SK-MEL-5 (cell line): ENCODE measurements at regions not wholly inside any gene's neighbourhood (a gene's known extent, or its start where the extent isn't known, plus 50 kb on each side); places are given as distances from the start of the nearest gene placed in this dataset.
A peak's percentile ranks its signal among the peaks of the same experiment; 100 is the strongest.
"Not testable (repeated sequence)": the region's sequence is repeated elsewhere in the genome, so short reads cannot be mapped to it uniquely, and the experiment has no call there.

Experiments used
- DNase-seq: peaks from one replicate; pipeline ENCODE4 v3.0.0-alpha.2; 2016; ENCODE audit warnings: low read depth, low spot score
- in situ Hi-C: cut with HindIII; loops from 2 replicates; pipeline ENCODE4 v1.10.0; 2016; ENCODE audit warnings: low sequenced_read_pairs, high pct_unique_total_duplicates, low pct_unique_long_range_greater_than_20kb

GRCh38 chr5:85311536-85311935 is 926.9 kb upstream of the EDIL3 start:
- DNase-seq, result no peak
- in situ Hi-C loops, result no loop called here

DNA sequence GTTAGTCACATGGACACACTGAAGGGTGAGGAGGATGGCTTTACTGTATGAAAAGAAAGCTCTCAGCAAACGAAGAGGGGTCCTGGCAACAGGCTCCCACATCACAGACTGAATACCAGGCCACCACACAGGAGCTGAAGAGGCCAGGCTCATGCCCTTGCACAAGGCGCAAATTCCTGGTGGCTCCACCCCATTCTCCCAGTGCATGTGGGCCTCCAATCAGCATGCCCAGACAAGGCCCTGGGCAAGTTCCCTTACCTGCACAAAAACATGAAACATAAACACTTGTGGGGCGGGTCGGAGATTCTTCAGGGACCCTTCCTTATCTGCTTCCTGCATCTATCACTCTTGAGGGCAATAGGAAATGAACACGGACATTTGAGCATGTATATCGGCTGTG is 935.8 kb upstream of the EDIL3 start:
- in situ Hi-C loops, result no loop called here
- DNase-seq, result no peak

DNA sequence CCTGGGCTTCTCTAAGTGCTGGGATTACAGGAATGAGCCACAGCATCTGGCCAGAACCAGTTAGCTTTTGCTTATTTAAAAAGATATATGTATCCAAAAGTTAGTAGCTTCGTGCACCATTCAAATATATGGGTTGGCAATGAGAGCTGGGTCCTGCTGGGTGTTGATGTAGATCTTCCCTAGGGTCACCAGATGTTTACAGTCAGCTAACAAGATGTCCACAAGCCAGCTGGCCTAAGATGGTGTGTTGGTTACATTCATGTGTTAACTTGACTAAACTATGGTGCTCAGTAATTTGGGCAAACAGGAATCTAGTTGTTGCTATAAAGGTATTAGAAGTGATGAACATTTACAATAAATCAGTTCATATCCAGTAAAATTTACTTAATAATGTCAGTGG is 948.6 kb upstream of the EDIL3 start:
- no peak for DNase-seq
- in situ Hi-C loops, result no loop called here

DNA sequence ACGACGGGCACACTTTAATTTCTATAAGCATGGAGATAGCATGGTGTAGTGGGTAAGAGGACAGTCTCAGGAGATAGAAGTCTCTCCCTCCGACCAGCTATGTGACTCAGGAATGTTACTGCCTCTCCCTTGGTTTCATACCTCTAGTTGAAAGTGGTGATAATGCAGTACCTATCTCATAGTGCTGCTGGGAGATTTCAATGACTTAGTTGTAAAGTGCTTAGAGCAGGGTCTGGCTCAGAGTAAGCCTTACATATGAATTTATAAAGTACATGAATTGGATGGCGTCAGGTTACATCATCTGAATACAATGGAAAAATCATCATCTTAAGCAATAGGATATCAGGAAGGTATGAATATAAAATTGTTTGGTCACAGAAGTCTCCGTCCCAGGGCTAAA is 952.8 kb upstream of the EDIL3 start:
- no peak for DNase-seq
- in situ Hi-C loops, result no loop called here

DNA sequence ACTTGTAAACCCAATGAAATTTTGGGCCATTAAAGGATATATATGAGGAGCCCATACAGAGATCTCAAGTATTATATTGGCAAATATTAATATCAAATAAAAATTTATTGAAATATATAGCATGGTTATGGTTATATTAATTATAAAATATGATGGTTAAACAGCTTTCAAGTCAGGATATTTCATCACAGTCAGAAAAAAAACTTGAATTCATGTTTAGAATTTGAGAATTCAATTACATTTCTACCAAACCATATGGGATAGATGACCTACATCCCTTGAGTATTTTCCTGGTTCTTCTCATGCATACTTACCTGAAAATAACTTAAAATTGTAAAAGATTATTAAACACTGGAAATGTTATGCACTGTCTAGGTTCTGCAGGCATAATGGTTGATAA is 956.1 kb upstream of the EDIL3 start:
- no peak for DNase-seq
- in situ Hi-C loops, result no loop called here

DNA sequence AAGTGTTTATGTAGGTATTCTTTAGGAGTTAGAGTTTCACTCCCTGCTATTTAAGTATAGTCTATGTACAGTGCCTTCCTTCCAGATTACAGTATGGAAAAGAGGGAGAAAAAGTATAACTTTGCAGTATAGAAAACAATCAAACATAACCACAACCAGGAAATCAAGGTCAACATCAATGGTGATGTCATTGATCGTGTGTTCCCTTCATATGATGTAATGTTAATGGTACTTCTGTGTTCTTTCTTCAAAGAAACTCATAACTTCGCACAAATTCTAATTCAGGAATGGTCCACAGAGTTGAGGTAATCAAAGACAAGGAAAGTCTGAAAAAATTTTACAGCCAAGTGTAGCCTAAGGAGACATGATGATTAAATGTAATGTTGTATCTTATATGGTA is 961.1 kb upstream of the EDIL3 start:
- in situ Hi-C loops, result no loop called here
- no peak for DNase-seq

DNA sequence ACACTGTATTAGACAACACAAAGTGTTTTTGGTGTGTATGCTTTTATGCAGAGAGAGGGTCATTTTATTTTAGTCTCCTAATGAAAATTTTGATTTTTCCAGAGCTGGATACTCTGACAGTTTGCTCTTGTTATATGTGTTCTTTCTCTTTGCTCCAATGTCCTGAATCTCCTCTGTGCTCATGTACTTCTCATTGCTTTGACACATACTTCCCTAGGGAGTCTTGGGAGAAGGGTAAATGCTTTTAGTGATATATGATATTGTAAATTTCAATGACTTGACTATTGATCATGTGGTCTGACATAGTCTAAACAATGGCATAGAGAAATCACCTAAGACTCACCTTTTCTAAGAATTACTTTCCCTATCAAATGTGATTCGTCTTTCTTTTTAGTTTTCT is 972.6 kb upstream of the EDIL3 start:
- no peak for DNase-seq
- in situ Hi-C loops, result no loop called here

GRCh38 chr5:85375525-85375924 is 990.8 kb upstream of the EDIL3 start:
- in situ Hi-C loops, result no loop called here
- no peak for DNase-seq

- in situ Hi-C loops, result no loop called here
- DNase-seq, result no peak
These were observed 1004.1 kb upstream of the EDIL3 start for GRCh38 chr5:85388770-85389169.

GRCh38 chr5:85392309-85392708 is 1007.6 kb upstream of the EDIL3 start:
- in situ Hi-C loops, DNase-seq: not testable (repeated sequence)

DNA sequence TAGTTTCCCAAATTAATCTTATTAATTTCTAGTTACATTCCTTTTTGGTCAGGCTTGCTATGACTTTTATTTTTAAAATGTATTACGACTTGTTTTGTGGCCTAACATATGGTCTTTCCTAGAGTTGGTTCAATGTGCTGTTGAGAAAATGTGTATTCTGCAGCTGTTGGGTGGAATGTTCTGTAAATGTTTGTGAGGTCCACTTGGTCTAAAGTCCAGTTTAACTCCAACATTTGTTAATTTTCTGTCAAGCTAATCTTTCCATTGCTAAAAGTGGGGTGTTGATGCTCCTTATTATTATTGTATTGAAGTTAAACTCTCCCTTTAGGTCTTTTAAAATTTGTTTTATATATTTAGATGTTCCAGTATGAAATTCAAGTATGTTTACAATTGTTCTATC is 1010.8 kb upstream of the EDIL3 start:
- in situ Hi-C loops, result no loop called here
- DNase-seq, result no peak

GRCh38 chr5:85397451-85397850 is 1012.8 kb upstream of the EDIL3 start:
- DNase-seq, result no peak

GRCh38 chr5:85428426-85428934 is 1043.8 kb upstream of the EDIL3 start:
- in situ Hi-C loops, result no loop called here
- no peak for DNase-seq

More at GRCh38 chr5:85397451-85397850, 1012.8 kb upstream of the EDIL3 start:
- in situ Hi-C loops, result no loop called here

DNA sequence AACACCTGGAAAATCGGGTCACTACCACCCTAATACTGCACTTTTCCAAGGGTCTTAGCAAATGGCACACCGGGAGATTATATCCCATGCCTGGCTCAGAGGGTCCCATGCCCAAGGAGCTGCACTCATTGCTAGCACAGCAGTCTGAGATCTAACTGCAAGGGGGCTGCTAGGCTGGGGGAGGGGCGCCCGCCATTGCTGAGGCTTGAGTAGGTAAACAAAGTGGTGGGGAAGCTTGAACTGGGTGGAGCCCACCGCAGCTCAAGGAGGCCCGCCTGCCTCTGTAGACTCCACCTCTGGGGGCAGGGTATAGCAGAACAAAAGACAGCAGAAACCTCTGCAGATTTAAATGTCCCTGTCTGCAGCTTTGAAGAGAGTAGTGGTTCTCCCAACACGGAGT is 1047.0 kb upstream of the EDIL3 start:
- DNase-seq, in situ Hi-C loops: not testable (repeated sequence)

- in situ Hi-C loops, result no loop called here
- no peak for DNase-seq
These were observed 1056.5 kb upstream of the EDIL3 start for GRCh38 chr5:85441156-85441555.

DNA sequence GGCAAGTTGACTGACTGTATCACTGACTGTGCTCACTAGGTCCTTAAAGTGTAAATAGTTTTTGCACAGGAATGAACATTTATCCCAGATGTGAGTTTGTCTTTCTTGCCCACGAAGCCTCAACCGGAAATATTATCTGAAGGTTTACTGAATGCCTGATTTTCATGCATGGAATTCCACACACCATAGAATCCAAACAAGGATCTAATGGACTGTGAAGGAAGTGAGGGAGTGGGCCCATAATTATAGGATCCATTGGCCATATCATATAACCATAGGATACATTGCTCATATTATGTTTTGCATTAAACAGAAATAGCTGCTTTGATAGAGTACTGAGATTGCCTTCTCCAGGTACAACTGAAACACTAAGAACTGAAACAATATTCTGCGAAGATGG is 1057.2 kb upstream of the EDIL3 start:
- in situ Hi-C loops, result no loop called here
- no peak for DNase-seq

DNA sequence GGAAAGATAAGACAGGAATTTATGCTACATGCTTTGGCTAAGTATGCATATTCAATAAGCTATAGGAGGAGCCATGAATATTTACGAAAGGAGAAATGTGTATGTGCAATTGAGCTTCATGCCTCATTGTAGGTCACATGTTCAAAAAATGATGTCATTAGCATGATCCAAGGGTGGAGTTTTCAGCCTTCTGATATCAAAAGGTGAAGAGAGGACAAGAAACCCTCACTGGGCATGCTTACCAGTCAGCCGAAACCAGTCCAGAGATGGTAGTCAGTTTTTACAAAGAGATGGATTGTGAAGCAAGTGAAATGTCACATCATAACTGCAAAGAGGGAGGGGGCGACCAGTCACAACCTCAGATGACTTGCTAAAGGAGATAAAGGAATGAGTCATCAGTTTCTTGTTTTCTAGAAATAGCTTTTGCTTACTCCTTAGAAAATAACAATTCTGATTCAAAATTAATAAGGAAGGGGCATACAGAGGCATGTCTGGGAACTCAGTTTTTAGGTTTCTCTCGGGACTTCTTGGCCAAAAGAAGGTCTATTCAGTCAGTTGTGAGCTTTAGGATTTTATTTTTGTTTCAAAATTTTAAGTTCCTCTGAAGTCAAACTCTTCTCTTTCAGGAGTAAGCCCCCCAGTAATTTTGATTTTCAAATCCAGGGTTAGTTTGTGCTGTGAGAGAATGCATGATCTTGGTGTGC is 1067.8 kb upstream of the EDIL3 start:
- peak; percentile 97 for DNase-seq
- in situ Hi-C loops, result no loop called here

- in situ Hi-C loops, result no loop called here
- DNase-seq, result peak; percentile 96
These were observed 1068.3 kb upstream of the EDIL3 start for GRCh38 chr5:85453026-85453349.

DNA sequence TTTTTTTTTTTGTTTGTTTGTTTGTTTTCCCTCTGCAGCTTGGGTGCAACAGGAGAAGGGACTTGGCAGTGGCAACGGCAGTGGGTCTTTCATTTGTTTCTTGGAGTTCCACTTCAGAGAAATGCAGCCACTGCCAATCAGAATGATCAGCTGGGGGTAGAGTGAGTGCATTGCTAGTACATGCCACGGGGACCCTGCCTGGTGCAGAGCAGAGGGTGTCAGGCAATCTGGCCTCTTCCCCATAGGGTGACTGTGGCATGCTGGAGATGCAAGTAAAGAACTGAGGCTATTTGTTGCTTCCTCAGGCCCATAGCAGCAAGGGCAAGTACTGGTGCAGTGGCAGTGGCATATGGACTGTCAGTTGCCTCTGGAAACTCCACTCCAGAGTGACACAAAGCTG is 1073.6 kb upstream of the EDIL3 start:
- no peak for DNase-seq
- in situ Hi-C loops, result no loop called here

DNA sequence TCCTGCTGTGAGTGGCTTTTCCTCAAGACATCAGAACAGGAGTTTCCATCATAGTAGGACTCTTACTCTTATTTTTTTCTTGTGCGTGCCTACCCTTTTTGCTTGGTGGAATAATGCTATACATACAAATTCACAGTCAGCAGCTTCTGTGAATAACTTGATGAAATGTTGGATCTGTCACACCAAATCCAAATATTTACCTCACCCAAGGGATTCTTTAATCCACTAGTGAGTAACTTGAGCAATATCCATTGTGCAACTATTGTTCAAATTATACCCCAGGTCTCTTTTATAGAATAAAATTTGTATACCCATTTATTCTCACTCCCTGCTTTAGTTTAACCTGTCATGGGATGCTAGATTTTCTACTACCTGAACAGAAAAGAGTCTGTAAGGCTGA is 1078.3 kb upstream of the EDIL3 start:
- DNase-seq, result no peak
- in situ Hi-C loops, result no loop called here
